ENCODE measurements at regions not wholly inside any gene's neighbourhood (a gene's known extent, or its start where the extent isn't known, plus 50 kb on each side); places are given as distances from the start of the nearest gene placed in this dataset.

GRCh38 chr7:17019106-17019505, 137.3 kb upstream of the AGR3 start:
- DNase-seq (ENCODE audit: low spot score) = no peak

- DNase-seq (ENCODE audit: low spot score) = no peak
These were observed 138.5 kb upstream of the AGR3 start for GRCh38 chr7:17020250-17020649.

GRCh38 chr7:17021205-17021604, 139.4 kb upstream of the AGR3 start:
- DNase-seq (ENCODE audit: low spot score) = no peak

- no peak for DNase-seq (ENCODE audit: low spot score)
These were observed 141.1 kb upstream of the AGR3 start for GRCh38 chr7:17022920-17023319.

GRCh38 chr7:17026269-17026668, 144.5 kb upstream of the AGR3 start:
- DNase-seq (ENCODE audit: low spot score) = no peak

GRCh38 chr7:17027143-17027788, 145.5 kb upstream of the AGR3 start:
- DNase-seq (ENCODE audit: low spot score) = no peak

- DNase-seq (ENCODE audit: low spot score) = no peak
These were observed 146.0 kb upstream of the AGR3 start for GRCh38 chr7:17027789-17028152.

- no peak for DNase-seq (ENCODE audit: low spot score)
These were observed 147.4 kb upstream of the AGR3 start for GRCh38 chr7:17029150-17029549.

- no peak for DNase-seq (ENCODE audit: low spot score)
These were observed 148.8 kb upstream of the AGR3 start for GRCh38 chr7:17030559-17030958.

- DNase-seq (ENCODE audit: low spot score) = no peak
These were observed 150.2 kb upstream of the AGR3 start for GRCh38 chr7:17031906-17032551.

- no peak for DNase-seq (ENCODE audit: low spot score)
These were observed 151.5 kb upstream of the AGR3 start for GRCh38 chr7:17033245-17033644.

- no peak for DNase-seq (ENCODE audit: low spot score)
These were observed 154.8 kb upstream of the AGR3 start for GRCh38 chr7:17036584-17036983.

- no peak for DNase-seq (ENCODE audit: low spot score)
These were observed 155.6 kb upstream of the AGR3 start for GRCh38 chr7:17037356-17037755.

- no peak for DNase-seq (ENCODE audit: low spot score)
These were observed 156.5 kb upstream of the AGR3 start for GRCh38 chr7:17038160-17038782.

- DNase-seq (ENCODE audit: low spot score) = no peak
These were observed 157.0 kb upstream of the AGR3 start for GRCh38 chr7:17038783-17039170.

- no peak for DNase-seq (ENCODE audit: low spot score)
These were observed 157.6 kb upstream of the AGR3 start for GRCh38 chr7:17039372-17039771.

- no peak for DNase-seq (ENCODE audit: low spot score)
These were observed 158.9 kb upstream of the AGR3 start for GRCh38 chr7:17040716-17041115.

GRCh38 chr7:17041324-17041723, 159.5 kb upstream of the AGR3 start:
- DNase-seq (ENCODE audit: low spot score) = no peak

- no peak for DNase-seq (ENCODE audit: low spot score)
These were observed 160.4 kb upstream of the AGR3 start for GRCh38 chr7:17042211-17042610.

GRCh38 chr7:17043012-17043877, 161.5 kb upstream of the AGR3 start:
- no peak for DNase-seq (ENCODE audit: low spot score)

- DNase-seq (ENCODE audit: low spot score) = no peak
These were observed 162.6 kb upstream of the AGR3 start for GRCh38 chr7:17044396-17044795.

GRCh38 chr7:17044861-17045260, 163.1 kb upstream of the AGR3 start:
- no peak for DNase-seq (ENCODE audit: low spot score)

- no peak for DNase-seq (ENCODE audit: low spot score)
These were observed 164.5 kb upstream of the AGR3 start for GRCh38 chr7:17046259-17046658.
